WTC11 (cell line): ENCODE measurements at regions not wholly inside any gene's neighbourhood (a gene's known extent, or its start where the extent isn't known, plus 50 kb on each side); places are given as distances from the start of the nearest gene placed in this dataset.
A peak's percentile ranks its signal among the peaks of the same experiment; 100 is the strongest.
"Not testable (repeated sequence)": the region's sequence is repeated elsewhere in the genome, so short reads cannot be mapped to it uniquely, and the experiment has no call there.

Experiments
- ATAC-seq: fragments of 200-7000 bp; cut with Tn5 transposase; 2 replicates; pipeline ENCODE4 v1.10.0; 2021; ENCODE audit warnings: mild to moderate bottlenecking, moderate library complexity
- CTCF ChIA-PET: fragments of 300-600 bp; sonication (Branson Sonifier 250); formaldehyde crosslinking; loops from one replicate; lab custom pipeline; 2021; ENCODE audit warnings: antibody characterized with exemption; lab: Charles Lee
- POLR2A ChIA-PET: fragments of 350-600 bp; sonication (Branson Sonifier 250); formaldehyde crosslinking; loops from one replicate; lab custom pipeline; 2021; ENCODE audit warnings: antibody characterized with exemption; lab: Charles Lee
- DNase-seq: peaks from one replicate; pipeline ENCODE4 v3.0.0; 2021; ENCODE audit warnings: low spot score
- H3K27ac Mint-ChIP-seq: 2 replicates; pipeline ENCODE4 v1.8.0; 2021; ENCODE audit warnings: mixed read lengths
- H3K27me3 Mint-ChIP-seq: 2 replicates; pipeline ENCODE4 v1.8.0; 2021; ENCODE audit warnings: low read depth, mild to moderate bottlenecking, moderate library complexity, mixed read lengths
- H3K36me3 Mint-ChIP-seq: 2 replicates; pipeline ENCODE4 v1.8.0; 2021; ENCODE audit warnings: mixed read lengths
- H3K4me1 Mint-ChIP-seq: 2 replicates; pipeline ENCODE4 v1.8.0; 2022; ENCODE audit warnings: mixed read lengths
- H3K4me3 Mint-ChIP-seq: 2 replicates; pipeline ENCODE4 v1.8.0; 2021; ENCODE audit warnings: mild to moderate bottlenecking, moderate library complexity, mixed read lengths
- H3K9me3 Mint-ChIP-seq: 2 replicates; pipeline ENCODE4 v1.8.0; 2021; ENCODE audit warnings: mixed read lengths
- ATF1 ChIP-seq: sonication (generic); formaldehyde crosslinking; IDR thresholded peaks from 2 replicates; pipeline ENCODE4 v1.8.1; 2023; ENCODE audit warnings: mild to moderate bottlenecking, moderate library complexity, missing genetic modification reagents
- ETV6 ChIP-seq: sonication (generic); formaldehyde crosslinking; IDR thresholded peaks from 2 replicates; pipeline ENCODE4 v1.8.1; 2022; ENCODE audit warnings: mild to moderate bottlenecking, missing genetic modification reagents
- FOXP1 ChIP-seq: sonication (generic); formaldehyde crosslinking; IDR thresholded peaks from 2 replicates; pipeline ENCODE4 v1.8.0; 2022; ENCODE audit warnings: missing genetic modification reagents, mild to moderate bottlenecking, moderate library complexity, borderline replicate concordance
- GTF2I ChIP-seq: fragments of 250-450 bp; sonication (Bioruptor Pico); conservative IDR thresholded peaks from 2 replicates; pipeline ENCODE4 v1.4.0; 2021; ENCODE audit warnings: mild to moderate bottlenecking
- IRF2 ChIP-seq: sonication (generic); formaldehyde crosslinking; IDR thresholded peaks from 2 replicates; pipeline ENCODE4 v1.8.0; 2022; ENCODE audit warnings: low read depth, missing genetic modification reagents, borderline replicate concordance
- MXD4 ChIP-seq: fragments of 250-450 bp; sonication (Bioruptor Pico); IDR thresholded peaks from 2 replicates; pipeline ENCODE4 v1.8.0; 2021; ENCODE audit warnings: mild to moderate bottlenecking, moderate library complexity, borderline replicate concordance
- PRRX2 ChIP-seq: fragments of 250-450 bp; sonication (Bioruptor Pico); IDR thresholded peaks from 2 replicates; pipeline ENCODE4 v1.8.0; 2021; ENCODE audit warnings: mild to moderate bottlenecking
- RORB ChIP-seq: fragments of 250-450 bp; sonication (Bioruptor Pico); IDR thresholded peaks from 2 replicates; pipeline ENCODE4 v1.9.0; 2021; ENCODE audit warnings: mild to moderate bottlenecking
- SMAD3 ChIP-seq: sonication (generic); formaldehyde crosslinking; IDR thresholded peaks from 2 replicates; pipeline ENCODE4 v1.8.0; 2022; ENCODE audit warnings: missing genetic modification reagents, mild to moderate bottlenecking, borderline replicate concordance
- SOX15 ChIP-seq: fragments of 250-450 bp; sonication (Bioruptor Pico); IDR thresholded peaks from 2 replicates; pipeline ENCODE4 v1.9.0; 2021; ENCODE audit warnings: mild to moderate bottlenecking
- TCF7 ChIP-seq: sonication (generic); formaldehyde crosslinking; IDR thresholded peaks from 2 replicates; pipeline ENCODE4 v1.8.0; 2022; ENCODE audit warnings: mild to moderate bottlenecking, low read depth, missing genetic modification reagents, moderate library complexity
- TP53 ChIP-seq: sonication (generic); formaldehyde crosslinking; IDR thresholded peaks from 2 replicates; pipeline ENCODE4 v1.8.1; 2023; ENCODE audit warnings: mild to moderate bottlenecking, missing genetic modification reagents
- USF2 ChIP-seq: sonication (generic); formaldehyde crosslinking; IDR thresholded peaks from 2 replicates; pipeline ENCODE4 v1.8.1; 2023; ENCODE audit warnings: mild to moderate bottlenecking, missing genetic modification reagents, moderate library complexity
- ZBTB43 ChIP-seq: sonication (generic); formaldehyde crosslinking; IDR thresholded peaks from 2 replicates; pipeline ENCODE4 v1.8.1; 2023; ENCODE audit warnings: mild to moderate bottlenecking, missing genetic modification reagents
- ZNF121 ChIP-seq: sonication (generic); formaldehyde crosslinking; IDR thresholded peaks from 2 replicates; pipeline ENCODE4 v1.8.0; 2023; ENCODE audit warnings: missing genetic modification reagents
- ZNF317 ChIP-seq: sonication (generic); formaldehyde crosslinking; IDR thresholded peaks from 2 replicates; pipeline ENCODE4 v1.8.1; 2023; ENCODE audit warnings: low read depth, mild to moderate bottlenecking, moderate library complexity, missing genetic modification reagents, borderline replicate concordance
- TF ChIP-seq, protein P1 (sequence below): sonication (generic); formaldehyde crosslinking; IDR thresholded peaks from 2 replicates; pipeline ENCODE4 v1.8.0; 2023; ENCODE audit warnings: missing genetic modification reagents, mild to moderate bottlenecking, borderline replicate concordance
- TF ChIP-seq, protein P2 (sequence below): sonication (generic); formaldehyde crosslinking; IDR thresholded peaks from 2 replicates; pipeline ENCODE4 v1.8.0; 2022; ENCODE audit warnings: mild to moderate bottlenecking, missing genetic modification reagents
- TF ChIP-seq, protein P3 (sequence below): fragments of 200-600 bp; IDR thresholded peaks from 2 replicates; pipeline ENCODE4 v1.8.0; 2022; ENCODE audit warnings: antibody characterized with exemption

DNA sequence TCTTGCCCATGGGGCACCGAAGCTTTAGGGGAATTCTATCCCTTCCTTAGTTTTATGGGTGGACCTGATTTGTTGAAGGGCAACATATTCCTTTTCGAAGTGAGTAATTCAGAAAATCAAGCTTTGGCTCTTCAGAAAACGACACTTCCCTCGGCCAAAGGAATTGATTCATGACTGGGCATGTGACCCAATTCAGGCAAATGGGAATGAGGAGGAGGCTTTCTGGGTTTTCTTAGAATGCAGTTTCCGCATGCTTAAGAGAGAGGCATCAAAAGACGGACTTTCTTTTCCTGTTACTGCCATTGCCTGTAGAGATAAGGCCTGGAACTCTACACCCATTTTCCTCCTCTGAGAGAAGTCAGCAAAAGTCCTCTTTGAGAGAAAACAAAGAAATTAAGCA, 179.5 kb downstream of the RFPL4B start:
- peaks cover 14% of the 10 kb centered on the region for H3K36me3 Mint-ChIP-seq
- no peaks in the 10 kb centered on the region for H3K27me3 Mint-ChIP-seq
- TF ChIP-seq ETV6 (CRISPR knock-in tag) (no peak), USF2 (CRISPR knock-in tag) (peak; percentile 70), SMAD3 (no peak), GTF2I (CRISPR knock-in tag) (no peak), ZNF317 (no peak), ZNF121 (CRISPR knock-in tag) (no peak)
- peaks cover 27% of the 10 kb centered on the region for H3K9me3 Mint-ChIP-seq
- no peak for ATAC-seq
- H3K4me3 Mint-ChIP-seq = no peak overlapping the region
- H3K27ac Mint-ChIP-seq = no peak overlapping the region; the same call in 1 of the 2 replicates
- ChIA-PET POLR2A (no interaction called here), CTCF (no interaction called here)
- peaks cover 44% of the 10 kb centered on the region for H3K4me1 Mint-ChIP-seq
- DNase-seq = no peak

GRCh38 chr6:112528306-112528705, 181.2 kb downstream of the RFPL4B start:
- ATAC-seq, CTCF ChIA-PET, H3K27me3 Mint-ChIP-seq, DNase-seq, POLR2A ChIA-PET, H3K27ac Mint-ChIP-seq, H3K4me3 Mint-ChIP-seq: not testable (repeated sequence)
- Mint-ChIP-seq H3K9me3 (peaks cover 25% of the 10 kb centered on the region), H3K36me3 (peaks cover 14% of the 10 kb centered on the region), H3K4me1 (peaks cover 28% of the 10 kb centered on the region)

DNA sequence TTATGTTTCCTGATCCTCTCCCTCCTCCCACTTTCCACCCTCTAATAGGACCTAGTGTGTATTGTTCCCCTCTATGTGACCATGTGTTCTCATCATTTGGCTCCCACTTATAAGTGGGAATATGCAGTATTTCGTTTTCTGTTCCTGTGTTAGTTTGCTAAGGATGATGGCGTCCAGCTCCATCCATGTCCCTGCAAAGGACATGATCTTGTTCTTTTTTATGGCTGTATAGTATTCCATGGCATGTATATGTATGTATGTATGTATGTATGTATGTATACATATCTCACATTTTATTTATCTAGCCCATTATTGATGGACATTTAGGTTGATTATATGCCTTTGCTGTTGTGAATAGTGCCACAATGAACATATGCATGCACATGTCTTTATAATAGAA, 188.7 kb downstream of the RFPL4B start:
- Mint-ChIP-seq H3K27me3 (no peaks in the 10 kb centered on the region; the same call in 1 of the 2 replicates), H3K4me3 (no peak overlapping the region)
- no peak for ATAC-seq

DNA sequence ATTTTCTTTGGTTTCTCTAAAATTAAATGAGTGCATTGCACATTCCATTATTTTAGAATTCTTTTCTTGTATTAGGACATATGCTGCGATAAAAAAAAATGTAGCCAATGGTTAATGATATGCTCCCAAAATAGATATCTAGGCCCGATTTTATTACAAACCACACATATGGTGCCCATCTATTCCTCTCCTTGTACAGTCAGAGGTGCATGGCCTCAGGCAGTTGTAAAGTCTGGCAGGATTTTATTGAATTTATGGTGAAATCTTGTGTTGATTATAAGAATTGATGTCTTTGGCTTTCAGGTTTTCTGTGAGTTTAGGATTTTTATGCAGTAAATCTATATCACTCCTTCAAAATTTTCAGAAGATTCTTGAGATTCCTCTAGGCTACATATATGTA, 192.2 kb downstream of the RFPL4B start:
- Mint-ChIP-seq H3K9me3 (peaks cover 33% of the 10 kb centered on the region), H3K36me3 (peaks cover 16% of the 10 kb centered on the region), H3K4me3 (no peak overlapping the region), H3K4me1 (no peaks in the 10 kb centered on the region), H3K27ac (no peak overlapping the region), H3K27me3 (no peaks in the 10 kb centered on the region; the same call in 1 of the 2 replicates)
- CTCF ChIA-PET = no interaction called here
- DNase-seq (no peak), ATAC-seq (no peak)
- POLR2A ChIA-PET = no interaction called here
- TF ChIP-seq SOX15 (CRISPR knock-in tag) = no peak
- TF ChIP-seq, protein P1, sequence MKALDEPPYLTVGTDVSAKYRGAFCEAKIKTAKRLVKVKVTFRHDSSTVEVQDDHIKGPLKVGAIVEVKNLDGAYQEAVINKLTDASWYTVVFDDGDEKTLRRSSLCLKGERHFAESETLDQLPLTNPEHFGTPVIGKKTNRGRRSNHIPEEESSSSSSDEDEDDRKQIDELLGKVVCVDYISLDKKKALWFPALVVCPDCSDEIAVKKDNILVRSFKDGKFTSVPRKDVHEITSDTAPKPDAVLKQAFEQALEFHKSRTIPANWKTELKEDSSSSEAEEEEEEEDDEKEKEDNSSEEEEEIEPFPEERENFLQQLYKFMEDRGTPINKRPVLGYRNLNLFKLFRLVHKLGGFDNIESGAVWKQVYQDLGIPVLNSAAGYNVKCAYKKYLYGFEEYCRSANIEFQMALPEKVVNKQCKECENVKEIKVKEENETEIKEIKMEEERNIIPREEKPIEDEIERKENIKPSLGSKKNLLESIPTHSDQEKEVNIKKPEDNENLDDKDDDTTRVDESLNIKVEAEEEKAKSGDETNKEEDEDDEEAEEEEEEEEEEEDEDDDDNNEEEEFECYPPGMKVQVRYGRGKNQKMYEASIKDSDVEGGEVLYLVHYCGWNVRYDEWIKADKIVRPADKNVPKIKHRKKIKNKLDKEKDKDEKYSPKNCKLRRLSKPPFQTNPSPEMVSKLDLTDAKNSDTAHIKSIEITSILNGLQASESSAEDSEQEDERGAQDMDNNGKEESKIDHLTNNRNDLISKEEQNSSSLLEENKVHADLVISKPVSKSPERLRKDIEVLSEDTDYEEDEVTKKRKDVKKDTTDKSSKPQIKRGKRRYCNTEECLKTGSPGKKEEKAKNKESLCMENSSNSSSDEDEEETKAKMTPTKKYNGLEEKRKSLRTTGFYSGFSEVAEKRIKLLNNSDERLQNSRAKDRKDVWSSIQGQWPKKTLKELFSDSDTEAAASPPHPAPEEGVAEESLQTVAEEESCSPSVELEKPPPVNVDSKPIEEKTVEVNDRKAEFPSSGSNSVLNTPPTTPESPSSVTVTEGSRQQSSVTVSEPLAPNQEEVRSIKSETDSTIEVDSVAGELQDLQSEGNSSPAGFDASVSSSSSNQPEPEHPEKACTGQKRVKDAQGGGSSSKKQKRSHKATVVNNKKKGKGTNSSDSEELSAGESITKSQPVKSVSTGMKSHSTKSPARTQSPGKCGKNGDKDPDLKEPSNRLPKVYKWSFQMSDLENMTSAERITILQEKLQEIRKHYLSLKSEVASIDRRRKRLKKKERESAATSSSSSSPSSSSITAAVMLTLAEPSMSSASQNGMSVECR = no peak
- no peak for TF ChIP-seq PRRX2
- no peak for TF ChIP-seq FOXP1 (CRISPR knock-in tag)
- TF ChIP-seq, protein P2, sequence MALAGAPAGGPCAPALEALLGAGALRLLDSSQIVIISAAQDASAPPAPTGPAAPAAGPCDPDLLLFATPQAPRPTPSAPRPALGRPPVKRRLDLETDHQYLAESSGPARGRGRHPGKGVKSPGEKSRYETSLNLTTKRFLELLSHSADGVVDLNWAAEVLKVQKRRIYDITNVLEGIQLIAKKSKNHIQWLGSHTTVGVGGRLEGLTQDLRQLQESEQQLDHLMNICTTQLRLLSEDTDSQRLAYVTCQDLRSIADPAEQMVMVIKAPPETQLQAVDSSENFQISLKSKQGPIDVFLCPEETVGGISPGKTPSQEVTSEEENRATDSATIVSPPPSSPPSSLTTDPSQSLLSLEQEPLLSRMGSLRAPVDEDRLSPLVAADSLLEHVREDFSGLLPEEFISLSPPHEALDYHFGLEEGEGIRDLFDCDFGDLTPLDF = no peak
- TF ChIP-seq RORB (CRISPR knock-in tag) = no peak
- TF ChIP-seq ZBTB43 (CRISPR knock-in tag) = no peak
- TF ChIP-seq, protein P3, sequence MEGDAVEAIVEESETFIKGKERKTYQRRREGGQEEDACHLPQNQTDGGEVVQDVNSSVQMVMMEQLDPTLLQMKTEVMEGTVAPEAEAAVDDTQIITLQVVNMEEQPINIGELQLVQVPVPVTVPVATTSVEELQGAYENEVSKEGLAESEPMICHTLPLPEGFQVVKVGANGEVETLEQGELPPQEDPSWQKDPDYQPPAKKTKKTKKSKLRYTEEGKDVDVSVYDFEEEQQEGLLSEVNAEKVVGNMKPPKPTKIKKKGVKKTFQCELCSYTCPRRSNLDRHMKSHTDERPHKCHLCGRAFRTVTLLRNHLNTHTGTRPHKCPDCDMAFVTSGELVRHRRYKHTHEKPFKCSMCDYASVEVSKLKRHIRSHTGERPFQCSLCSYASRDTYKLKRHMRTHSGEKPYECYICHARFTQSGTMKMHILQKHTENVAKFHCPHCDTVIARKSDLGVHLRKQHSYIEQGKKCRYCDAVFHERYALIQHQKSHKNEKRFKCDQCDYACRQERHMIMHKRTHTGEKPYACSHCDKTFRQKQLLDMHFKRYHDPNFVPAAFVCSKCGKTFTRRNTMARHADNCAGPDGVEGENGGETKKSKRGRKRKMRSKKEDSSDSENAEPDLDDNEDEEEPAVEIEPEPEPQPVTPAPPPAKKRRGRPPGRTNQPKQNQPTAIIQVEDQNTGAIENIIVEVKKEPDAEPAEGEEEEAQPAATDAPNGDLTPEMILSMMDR = no peak
- no peak for TF ChIP-seq TP53 (CRISPR knock-in tag)
- no peak for TF ChIP-seq MXD4

More for the DNA sequence above, 188.7 kb downstream of the RFPL4B start:
- Mint-ChIP-seq H3K4me1 (no peaks in the 10 kb centered on the region), H3K36me3 (peaks cover 15% of the 10 kb centered on the region), H3K9me3 (peaks cover 19% of the 10 kb centered on the region), H3K27ac (no peak overlapping the region)
- TF ChIP-seq, protein P3 = no peak
- no peak for TF ChIP-seq ZNF317
- no peak for TF ChIP-seq ATF1 (CRISPR knock-in tag)
- TF ChIP-seq IRF2 (CRISPR knock-in tag) = no peak
- TF ChIP-seq TCF7 (CRISPR knock-in tag) = no peak
- DNase-seq = no peak
- CTCF ChIA-PET = no interaction called here
- POLR2A ChIA-PET = no interaction called here
